GM12864 (cell line): ENCODE measurements at regions not wholly inside any gene's neighbourhood (a gene's known extent, or its start where the extent isn't known, plus 50 kb on each side); places are given as distances from the start of the nearest gene placed in this dataset.

Experiments used
- DNase-seq: peaks from one replicate; pipeline ENCODE4 v3.0.0-alpha.2; 2011; ENCODE audit warnings: low read depth
- H3K4me3 ChIP-seq: 2 replicates; pipeline ENCODE4 v1.5.1; 2011; ENCODE audit warnings: mild to moderate bottlenecking, low read depth, low read length, control low read depth
- TF ChIP-seq, protein P1 (sequence below): IDR thresholded peaks from 2 replicates; pipeline ENCODE4 v1.5.1; 2011; ENCODE audit warnings: low read depth, mild to moderate bottlenecking, moderate library complexity, low read length, control low read depth, inconsistent platforms; ENCODE audit errors: missing control alignments

DNA sequence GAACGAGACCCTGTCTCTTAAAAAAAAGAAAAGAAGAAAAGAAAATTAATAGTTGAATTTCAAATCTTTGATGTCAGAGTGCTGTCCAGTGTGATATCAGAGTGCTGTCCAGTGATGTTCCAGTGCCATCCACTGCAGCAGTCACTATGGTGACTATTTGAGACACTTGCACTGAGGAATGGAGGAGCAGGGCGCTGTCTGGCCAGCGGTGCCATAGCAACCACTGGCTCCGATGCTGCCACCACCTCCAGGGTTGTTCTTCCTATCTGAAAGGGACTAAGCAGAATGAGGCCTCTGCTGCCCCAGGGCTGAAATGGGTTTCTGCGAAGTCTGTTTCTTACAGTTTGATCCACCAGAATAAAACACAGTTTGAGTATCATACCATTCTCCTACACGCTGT is 272.9 kb downstream of the NUAK1 start:
- TF ChIP-seq, protein P1, sequence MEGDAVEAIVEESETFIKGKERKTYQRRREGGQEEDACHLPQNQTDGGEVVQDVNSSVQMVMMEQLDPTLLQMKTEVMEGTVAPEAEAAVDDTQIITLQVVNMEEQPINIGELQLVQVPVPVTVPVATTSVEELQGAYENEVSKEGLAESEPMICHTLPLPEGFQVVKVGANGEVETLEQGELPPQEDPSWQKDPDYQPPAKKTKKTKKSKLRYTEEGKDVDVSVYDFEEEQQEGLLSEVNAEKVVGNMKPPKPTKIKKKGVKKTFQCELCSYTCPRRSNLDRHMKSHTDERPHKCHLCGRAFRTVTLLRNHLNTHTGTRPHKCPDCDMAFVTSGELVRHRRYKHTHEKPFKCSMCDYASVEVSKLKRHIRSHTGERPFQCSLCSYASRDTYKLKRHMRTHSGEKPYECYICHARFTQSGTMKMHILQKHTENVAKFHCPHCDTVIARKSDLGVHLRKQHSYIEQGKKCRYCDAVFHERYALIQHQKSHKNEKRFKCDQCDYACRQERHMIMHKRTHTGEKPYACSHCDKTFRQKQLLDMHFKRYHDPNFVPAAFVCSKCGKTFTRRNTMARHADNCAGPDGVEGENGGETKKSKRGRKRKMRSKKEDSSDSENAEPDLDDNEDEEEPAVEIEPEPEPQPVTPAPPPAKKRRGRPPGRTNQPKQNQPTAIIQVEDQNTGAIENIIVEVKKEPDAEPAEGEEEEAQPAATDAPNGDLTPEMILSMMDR = no peak

GRCh38 chr12:105874121-105874520 is 264.6 kb downstream of the NUAK1 start:
- no peak for DNase-seq
- TF ChIP-seq, protein P1 = no peak
- no peak overlapping the region for H3K4me3 ChIP-seq

More for the DNA sequence above, 272.9 kb downstream of the NUAK1 start:
- no peak for DNase-seq
- H3K4me3 ChIP-seq = no peak overlapping the region

DNA sequence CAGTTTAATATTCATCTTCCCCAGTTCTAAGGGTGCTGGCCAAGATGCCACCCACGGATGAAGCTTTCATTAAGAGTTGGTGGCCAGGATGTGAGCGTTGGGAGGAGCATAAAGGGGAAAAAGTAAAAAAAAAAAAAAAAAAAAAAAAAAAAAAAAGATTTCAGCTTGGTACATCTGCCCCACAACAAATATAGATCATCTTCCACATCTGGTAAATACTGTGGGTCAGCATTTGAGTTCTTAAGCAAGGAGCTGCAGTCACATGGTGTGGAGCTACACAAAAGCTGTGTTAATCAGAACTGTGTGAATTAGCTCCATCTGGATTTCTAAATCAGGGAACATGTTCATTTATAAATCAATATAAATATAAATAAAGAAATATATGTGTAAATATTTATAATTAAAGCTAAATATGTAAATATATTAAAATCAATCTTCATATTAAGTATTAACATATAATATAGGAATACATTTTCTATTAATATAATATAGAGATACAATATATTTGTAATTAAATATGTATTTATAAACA is 262.3 kb downstream of the NUAK1 start:
- no peak overlapping the region for H3K4me3 ChIP-seq
- DNase-seq = no peak
- TF ChIP-seq, protein P1 = no peak

DNA sequence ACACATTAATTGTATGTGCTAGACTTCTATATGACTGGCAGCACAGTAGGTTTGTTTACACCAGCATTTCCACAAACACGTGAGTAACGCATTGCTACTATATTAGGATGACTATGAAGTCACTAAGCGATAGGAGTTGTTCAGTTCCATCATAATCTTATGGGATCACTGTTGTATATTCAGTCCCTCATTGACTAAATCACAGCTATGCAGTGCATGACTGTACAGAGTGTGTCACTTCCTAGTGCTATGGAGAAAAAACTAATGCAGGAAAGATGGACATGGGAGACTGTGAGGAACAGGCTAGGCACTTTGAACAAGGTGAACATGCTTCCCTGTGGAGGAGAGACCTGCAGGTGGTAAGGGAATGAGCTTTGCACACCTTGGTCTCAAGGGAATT is 259.8 kb downstream of the NUAK1 start:
- DNase-seq = no peak
- H3K4me3 ChIP-seq = no peak overlapping the region
- TF ChIP-seq, protein P1 = no peak

DNA sequence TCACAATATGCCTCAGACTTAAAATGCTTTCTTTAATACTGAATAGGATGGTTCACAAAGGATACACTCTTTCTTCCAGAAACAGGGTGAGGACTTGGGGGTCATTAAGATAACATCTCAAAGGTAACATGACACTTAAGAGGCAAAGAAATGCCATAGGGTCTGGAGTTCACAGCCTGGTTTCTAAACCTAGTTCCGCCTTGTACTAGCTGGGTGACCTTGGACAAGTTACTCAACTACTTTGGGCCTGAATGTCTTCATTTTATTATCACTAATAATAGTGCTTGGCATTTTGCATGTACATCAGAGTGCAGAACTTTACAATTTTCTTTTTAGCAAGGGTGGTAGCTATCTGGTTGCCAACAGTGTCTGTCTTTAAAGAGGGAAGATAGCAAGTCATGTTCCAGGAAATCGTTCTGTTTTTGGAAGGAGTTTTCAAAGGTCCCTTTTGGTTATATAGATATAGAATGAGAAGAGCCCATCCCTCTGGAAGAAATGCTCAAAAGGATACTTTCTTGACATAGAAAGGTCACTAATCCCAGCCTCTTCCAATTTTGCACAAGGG is 257.8 kb downstream of the NUAK1 start:
- TF ChIP-seq, protein P1 = no peak
- no peak for DNase-seq
- H3K4me3 ChIP-seq = no peak overlapping the region

GRCh38 chr12:105882404-105882803 is 256.4 kb downstream of the NUAK1 start:
- DNase-seq = no peak
- TF ChIP-seq, protein P1 = no peak
- no peak overlapping the region for H3K4me3 ChIP-seq

GRCh38 chr12:105887131-105887530 is 251.6 kb downstream of the NUAK1 start:
- TF ChIP-seq, protein P1 = no peak
- H3K4me3 ChIP-seq = no peak overlapping the region
- DNase-seq = no peak
